Lower leg skin (tissue), 3 donors: ENCODE measurements at regions not wholly inside any gene's neighbourhood (a gene's known extent, or its start where the extent isn't known, plus 50 kb on each side); places are given as distances from the start of the nearest gene placed in this dataset.

Experiments
- CTCF ChIP-seq, 3 donors: fragments of 450-650 bp; IDR thresholded peaks; one replicate each; pipeline ENCODE4 v1.5.1; 2016; ENCODE audit warnings: antibody characterized with exemption in 3 of 3, mild to moderate bottlenecking in 3 of 3, moderate library complexity in 2 of 3
- POLR2A ChIP-seq, 2 donors: fragments of 450-650 bp; IDR thresholded peaks; one replicate each; pipeline ENCODE4 v1.6.1; 2016 to 2017; ENCODE audit warnings: antibody characterized with exemption in 2 of 2, mild to moderate bottlenecking in 1 of 2, moderate library complexity in 1 of 2

- TF ChIP-seq POLR2A (IDR thresholded peaks at IDR 0.05) (no peak), CTCF (IDR thresholded peaks at IDR 0.05) (no peak)
These were observed 134.6 kb upstream of the ADAMTS18 start for GRCh38 chr16:77569406-77569805.
